A673 (cell line): ENCODE measurements at regions not wholly inside any gene's neighbourhood (a gene's known extent, or its start where the extent isn't known, plus 50 kb on each side); places are given as distances from the start of the nearest gene placed in this dataset.
"Not testable (repeated sequence)": the region's sequence is repeated elsewhere in the genome, so short reads cannot be mapped to it uniquely, and the experiment has no call there.

Experiments
- BruUV-seq: library from RNA; stranded (reverse); fragments of 400-500 nt; replicated peaks from 2 replicates; lab custom pipeline; 2021; lab: Mats Ljungman, UMichigan
- CTCF ChIA-PET: fragments of 300-600 bp; sonication (Branson Sonifier 250); formaldehyde crosslinking; loops from one replicate; lab custom pipeline; 2022; ENCODE audit warnings: antibody characterized with exemption; lab: Charles Lee
- POLR2A ChIA-PET: fragments of 300-600 bp; sonication (Branson Sonifier 250); formaldehyde crosslinking; loops from one replicate; lab custom pipeline; 2022; ENCODE audit warnings: antibody characterized with exemption; ENCODE audit not compliant: low non-redundant PET; lab: Charles Lee
- DNase-seq: peaks from one replicate; pipeline ENCODE4 v3.0.0-alpha.2; 2015; ENCODE audit warnings: low spot score
- H3K27ac ChIP-seq: fragments of 200-600 bp; sonication (generic); 2 replicates; pipeline ENCODE4 v1.5.1; 2016; ENCODE audit warnings: mixed run types, low read depth, mild to moderate bottlenecking, mixed read lengths, antibody characterized with exemption, low read length; ENCODE audit not compliant: poor library complexity, severe bottlenecking
- H3K27me3 ChIP-seq: fragments of 200-600 bp; sonication (generic); replicated peaks from 2 replicates; pipeline ENCODE4 v1.6.1; 2017; ENCODE audit warnings: mixed run types, low read depth, mild to moderate bottlenecking, mixed read lengths, antibody characterized with exemption, low read length; ENCODE audit not compliant: insufficient read depth, poor library complexity
- H3K36me3 ChIP-seq: fragments of 200-600 bp; sonication (generic); 2 replicates; pipeline ENCODE4 v1.6.1; 2016; ENCODE audit warnings: mixed run types, mild to moderate bottlenecking, mixed read lengths, antibody characterized with exemption, low read length; ENCODE audit not compliant: insufficient read depth, poor library complexity, severe bottlenecking
- H3K4me1 ChIP-seq: fragments of 200-600 bp; sonication (generic); 2 replicates; pipeline ENCODE4 v1.6.1; 2017; ENCODE audit warnings: mixed run types, mild to moderate bottlenecking, mixed read lengths, antibody characterized with exemption, low read length; ENCODE audit not compliant: insufficient read depth, poor library complexity, severe bottlenecking
- H3K4me3 ChIP-seq: fragments of 200-600 bp; sonication (generic); 2 replicates; pipeline ENCODE4 v1.5.1; 2016; ENCODE audit warnings: low read depth, mixed run types, mild to moderate bottlenecking, mixed read lengths, low read length; ENCODE audit not compliant: poor library complexity, severe bottlenecking
- H3K9me3 ChIP-seq: fragments of 200-600 bp; sonication (generic); 2 replicates; pipeline ENCODE4 v1.6.1; 2016; ENCODE audit warnings: mixed run types, low read depth, mild to moderate bottlenecking, mixed read lengths, antibody characterized with exemption, low read length; ENCODE audit not compliant: poor library complexity, severe bottlenecking
- CTCF ChIP-seq: fragments of 300-800, 200-600 bp; sonication (generic); conservative IDR thresholded peaks from 2 replicates; pipeline ENCODE4 v1.5.1; 2017; ENCODE audit warnings: low read depth, mild to moderate bottlenecking, antibody characterized with exemption, low read length, moderate library complexity, mixed read lengths
- EZH2 ChIP-seq: fragments of 200-600 bp; sonication (generic); IDR thresholded peaks from 2 replicates; pipeline ENCODE4 v1.6.1; 2017; ENCODE audit warnings: borderline replicate concordance, low read depth, mild to moderate bottlenecking, mixed read lengths, antibody characterized with exemption, low read length; ENCODE audit not compliant: poor library complexity, severe bottlenecking
- intact Hi-C: fragments of 100-400 bp; cut with micrococcal nuclease; formaldehyde crosslinking; loops from one replicate; pipeline ENCODE4 v1.10.0; 2022; ENCODE audit not compliant: unreplicated experiment

DNA sequence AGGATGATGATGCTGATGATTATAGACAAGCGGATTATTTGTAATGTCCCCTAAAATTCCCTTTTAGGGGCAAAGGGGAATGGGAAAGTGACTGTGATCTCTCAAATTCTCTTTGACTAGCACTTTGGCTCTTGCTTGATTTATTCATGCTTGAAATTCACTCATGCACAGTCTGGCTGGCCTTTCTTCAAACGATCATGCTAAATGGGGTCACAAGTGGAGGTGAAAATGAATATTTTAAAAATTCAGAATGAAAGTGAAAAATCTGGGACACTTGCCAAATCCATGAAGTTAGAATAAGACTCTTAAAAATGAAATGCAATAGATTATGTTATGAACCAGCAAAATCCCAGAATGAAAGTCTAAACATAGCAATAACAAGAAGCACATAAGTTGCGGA is 173.4 kb upstream of the RAI2 start:
- no peak overlapping the region for H3K4me3 ChIP-seq

GRCh38 chrX:18032486-18033221 is 171.6 kb upstream of the RAI2 start:
- no peaks in the 10 kb centered on the region for H3K27me3 ChIP-seq
- no peak for TF ChIP-seq EZH2
- no peak for TF ChIP-seq CTCF
- H3K4me1 ChIP-seq: no peaks in the 10 kb centered on the region
- CTCF ChIA-PET: no interaction called here
- no peaks in the 10 kb centered on the region for H3K9me3 ChIP-seq
- H3K4me3 ChIP-seq: no peak overlapping the region
- BruUV-seq: no TSS peak
- H3K27ac ChIP-seq: no peak overlapping the region
- intact Hi-C loops: no loop called here
- DNase-seq: no peak
- H3K36me3 ChIP-seq: no peaks in the 10 kb centered on the region
- POLR2A ChIA-PET: no interaction called here

More for the DNA sequence above, 173.4 kb upstream of the RAI2 start:
- Histone ChIP-seq H3K4me1 (no peaks in the 10 kb centered on the region), H3K27me3 (no peaks in the 10 kb centered on the region), H3K36me3 (no peaks in the 10 kb centered on the region), H3K9me3 (no peaks in the 10 kb centered on the region), H3K27ac (no peak overlapping the region)
- no peak for DNase-seq
- ChIA-PET POLR2A (no interaction called here), CTCF (no interaction called here)
- TF ChIP-seq CTCF (no peak), EZH2 (no peak)
- intact Hi-C loops: no loop called here
- no TSS peak for BruUV-seq

DNA sequence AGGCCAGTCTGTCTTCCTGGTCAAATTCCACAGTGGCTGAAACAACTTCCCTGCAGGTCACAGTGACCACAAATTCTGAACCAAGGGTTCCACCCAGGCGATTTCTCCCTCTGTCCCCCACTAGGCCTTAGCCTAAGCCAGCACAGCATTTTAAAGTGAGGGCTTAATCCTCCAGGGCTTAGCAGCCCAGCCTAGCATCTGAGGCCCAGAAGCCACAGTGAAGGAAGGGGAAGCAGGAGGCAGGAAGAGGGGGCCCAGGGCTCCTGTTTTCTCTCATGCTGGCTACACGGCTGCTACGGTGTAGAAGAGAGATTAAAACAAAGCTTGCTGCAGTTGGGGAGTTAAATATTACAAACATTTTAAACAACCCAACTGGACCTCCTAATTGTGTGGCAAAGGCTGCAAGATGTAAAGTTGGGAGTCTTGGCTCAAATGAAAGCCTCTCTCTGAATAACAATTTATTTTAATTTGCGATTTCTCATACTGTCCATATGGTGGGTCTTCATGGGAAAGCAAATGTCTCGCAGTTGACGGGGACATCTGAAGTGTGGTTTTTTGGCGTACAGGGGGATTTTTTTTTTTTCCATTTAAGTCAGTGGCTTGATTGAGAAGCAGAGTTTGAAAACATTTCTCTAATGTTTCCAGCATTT is 170.8 kb upstream of the RAI2 start:
- Histone ChIP-seq H3K4me3 (no peak overlapping the region), H3K36me3 (no peaks in the 10 kb centered on the region), H3K27me3 (no peaks in the 10 kb centered on the region), H3K4me1 (no peaks in the 10 kb centered on the region), H3K9me3 (no peaks in the 10 kb centered on the region), H3K27ac (no peak overlapping the region)
- TF ChIP-seq CTCF (no peak), EZH2 (no peak)
- POLR2A ChIA-PET: no interaction called here
- no TSS peak for BruUV-seq
- no peak for DNase-seq
- intact Hi-C loops: no loop called here
- CTCF ChIA-PET: no interaction called here

DNA sequence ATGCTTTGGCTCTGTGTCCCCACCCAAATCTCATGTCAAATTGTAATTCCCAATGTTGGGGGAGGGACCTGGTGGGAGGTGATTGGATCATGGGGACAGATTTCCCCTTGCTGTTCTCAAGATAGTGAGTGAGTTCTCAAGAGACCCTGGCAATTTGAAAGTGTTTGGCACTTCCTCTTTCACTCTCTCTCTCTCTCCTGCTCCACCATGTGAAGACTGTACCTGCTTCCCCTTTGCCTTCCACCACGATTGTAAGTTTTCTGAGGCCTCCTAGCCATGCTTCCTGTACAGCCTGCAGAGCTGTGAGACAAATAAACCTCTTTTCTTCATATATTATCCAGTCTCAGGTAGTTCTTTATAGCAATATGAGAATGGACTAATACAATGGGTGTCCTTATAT is 169.6 kb upstream of the RAI2 start:
- H3K9me3 ChIP-seq, H3K4me1 ChIP-seq, BruUV-seq, DNase-seq, H3K36me3 ChIP-seq, H3K4me3 ChIP-seq, POLR2A ChIA-PET, H3K27ac ChIP-seq, CTCF ChIA-PET, intact Hi-C loops, H3K27me3 ChIP-seq: not testable (repeated sequence)
